ENCODE measurements at regions not wholly inside any gene's neighbourhood (a gene's known extent, or its start where the extent isn't known, plus 50 kb on each side); places are given as distances from the start of the nearest gene placed in this dataset.
A peak's percentile ranks its signal among the peaks of the same experiment; 100 is the strongest.

- no peak overlapping the region for H3K27ac ChIP-seq
- no peak for DNase-seq
- no peaks in the 10 kb centered on the region for H3K36me3 ChIP-seq
- no peaks in the 10 kb centered on the region for H3K9me3 ChIP-seq (replicated peaks)
- H3K4me3 ChIP-seq = no peak overlapping the region
- no peaks in the 10 kb centered on the region for H3K27me3 ChIP-seq
- peaks cover 42% of the 10 kb centered on the region for H3K4me1 ChIP-seq
Observed at GRCh38 chr13:29920025-29920643, 69.7 kb upstream of the UBL3 start.

DNA sequence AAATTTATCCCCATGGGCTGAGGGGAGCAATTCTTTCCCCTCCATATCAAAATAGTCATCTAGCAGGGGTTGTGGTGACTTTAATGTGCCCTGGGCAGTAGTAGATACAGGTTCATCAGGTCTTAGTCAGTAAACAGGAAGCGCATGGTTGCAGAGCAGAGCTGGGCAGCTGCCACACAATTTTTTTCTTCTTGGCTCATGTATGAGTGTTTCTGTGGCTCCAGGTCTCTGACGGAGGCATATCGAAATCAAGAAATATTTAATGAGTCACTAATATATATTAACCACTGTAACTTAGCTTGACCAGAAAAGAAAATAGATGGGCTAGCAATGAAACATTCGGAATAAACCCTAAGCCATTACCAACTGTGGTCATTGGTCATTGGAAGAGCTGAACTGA lies 68.4 kb upstream of the UBL3 start:
- no peak for DNase-seq
- H3K27ac ChIP-seq = no peak overlapping the region

GRCh38 chr13:29917650-29918049 lies 67.2 kb upstream of the UBL3 start:
- H3K4me1 ChIP-seq = peaks cover 17% of the 10 kb centered on the region
- H3K36me3 ChIP-seq = no peaks in the 10 kb centered on the region
- no peaks in the 10 kb centered on the region for H3K9me3 ChIP-seq (replicated peaks)
- no peak for DNase-seq
- no peak overlapping the region for H3K27ac ChIP-seq
- no peak overlapping the region for H3K4me3 ChIP-seq
- H3K27me3 ChIP-seq = no peaks in the 10 kb centered on the region

More for the DNA sequence above, 68.4 kb upstream of the UBL3 start:
- H3K36me3 ChIP-seq = no peaks in the 10 kb centered on the region
- no peaks in the 10 kb centered on the region for H3K27me3 ChIP-seq
- H3K4me1 ChIP-seq = peaks cover 29% of the 10 kb centered on the region
- no peak overlapping the region for H3K4me3 ChIP-seq
- H3K9me3 ChIP-seq (replicated peaks) = no peaks in the 10 kb centered on the region

DNA sequence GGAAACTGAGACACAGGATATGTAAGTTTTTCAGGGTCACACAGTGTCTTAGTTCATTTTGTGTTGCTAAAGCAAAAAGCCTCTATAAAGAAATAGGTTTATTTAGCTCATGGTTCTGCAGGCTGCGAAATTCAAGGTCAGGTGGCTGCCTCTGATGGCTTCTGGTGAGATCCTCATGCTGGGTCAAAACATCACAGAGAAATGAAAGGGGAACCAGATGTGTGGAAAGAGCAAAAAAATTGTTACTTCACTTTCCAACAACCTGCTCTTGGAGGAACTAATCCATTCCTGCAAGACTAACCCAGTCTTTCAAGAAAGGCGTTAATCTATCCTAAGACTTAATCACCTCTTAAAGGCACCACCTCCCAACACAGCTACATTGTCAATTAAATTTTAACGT lies 64.2 kb upstream of the UBL3 start:
- Histone ChIP-seq H3K4me3 (no peak overlapping the region), H3K27ac (no peak overlapping the region), H3K4me1 (peaks cover 6% of the 10 kb centered on the region), H3K36me3 (no peaks in the 10 kb centered on the region), H3K27me3 (no peaks in the 10 kb centered on the region), H3K9me3 (replicated peaks) (no peaks in the 10 kb centered on the region)
- DNase-seq = no peak

- no peak overlapping the region for H3K27ac ChIP-seq
- DNase-seq = no peak
- no peaks in the 10 kb centered on the region for H3K27me3 ChIP-seq
- no peak overlapping the region for H3K4me3 ChIP-seq
- H3K4me1 ChIP-seq = peaks cover 15% of the 10 kb centered on the region
- H3K36me3 ChIP-seq = no peaks in the 10 kb centered on the region
- no peaks in the 10 kb centered on the region for H3K9me3 ChIP-seq (replicated peaks)
Observed at GRCh38 chr13:29911781-29912418, 61.5 kb upstream of the UBL3 start.

DNA sequence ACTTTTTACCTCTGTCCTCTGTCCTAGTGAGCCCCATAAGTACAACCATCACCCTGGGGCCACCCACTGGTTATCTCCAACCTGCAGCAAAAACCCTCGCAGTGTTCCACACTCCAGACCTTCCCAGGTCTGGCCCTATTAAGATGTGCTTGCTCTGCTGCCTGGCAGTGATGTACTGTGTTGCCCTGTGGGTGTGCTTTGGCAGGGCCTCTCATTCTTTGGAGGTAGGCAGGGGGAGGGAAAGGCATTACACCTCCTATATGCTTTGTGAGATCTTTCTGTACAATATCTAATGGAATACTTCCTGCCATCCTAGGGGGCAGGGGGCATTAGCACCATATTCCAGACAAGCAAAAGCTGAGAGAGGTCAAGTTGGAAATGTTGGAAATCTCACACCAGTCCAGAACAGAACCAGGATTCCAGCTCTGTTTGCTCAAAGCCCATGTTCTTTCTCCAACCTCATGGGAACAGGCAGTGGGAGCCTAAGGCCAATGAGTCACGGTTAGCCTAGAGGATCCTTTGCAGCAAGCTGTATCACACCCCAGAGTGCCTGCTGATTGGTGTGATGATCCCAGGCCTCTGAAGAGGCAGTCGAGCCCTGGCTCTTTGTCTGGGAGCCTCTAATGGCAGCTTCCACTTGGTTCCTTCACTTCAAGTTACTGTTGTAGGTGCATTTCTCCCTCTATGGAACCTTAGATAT lies 59.7 kb upstream of the UBL3 start:
- peaks cover 15% of the 10 kb centered on the region for H3K4me1 ChIP-seq
- no peaks in the 10 kb centered on the region for H3K27me3 ChIP-seq
- no peaks in the 10 kb centered on the region for H3K9me3 ChIP-seq (replicated peaks)
- H3K36me3 ChIP-seq = no peaks in the 10 kb centered on the region
- no peak overlapping the region for H3K27ac ChIP-seq
- peak in 1 of 2 experiments; percentile 30 for DNase-seq
- H3K4me3 ChIP-seq = no peak overlapping the region

DNA sequence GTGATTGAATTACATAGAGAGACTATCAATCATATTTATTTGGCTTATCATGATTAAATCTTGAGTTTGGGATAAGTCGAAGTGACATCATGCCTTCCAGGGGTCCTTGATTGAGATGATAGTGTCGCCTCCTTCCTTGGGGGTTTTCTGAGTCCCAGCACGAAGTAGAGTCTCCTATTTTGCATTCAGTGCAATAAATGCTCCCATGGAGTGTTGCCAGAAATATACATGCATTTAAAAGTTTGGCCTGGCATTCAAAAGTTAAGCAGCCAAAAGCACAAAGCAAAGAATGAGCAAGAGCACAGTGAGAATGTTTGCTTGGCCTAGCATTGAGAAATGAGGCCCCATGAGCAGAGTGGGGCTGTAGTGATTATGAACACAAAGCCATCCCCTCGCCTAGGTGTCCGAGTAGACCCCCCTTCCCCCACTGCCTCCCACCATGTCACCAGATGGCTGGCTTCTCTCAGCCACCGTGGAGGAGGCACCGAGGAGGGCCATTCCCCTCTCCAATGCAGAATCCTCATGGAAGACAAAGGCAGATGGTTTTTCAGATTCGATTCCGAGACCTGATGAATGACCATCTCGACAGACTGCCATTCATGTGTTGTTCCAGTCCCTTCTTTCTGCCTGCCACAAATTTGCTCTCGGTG lies 58.8 kb upstream of the UBL3 start:
- no peak for DNase-seq
- Histone ChIP-seq H3K27me3 (no peaks in the 10 kb centered on the region), H3K4me1 (peaks cover 15% of the 10 kb centered on the region), H3K4me3 (no peak overlapping the region), H3K9me3 (replicated peaks) (no peaks in the 10 kb centered on the region), H3K27ac (no peak overlapping the region), H3K36me3 (no peaks in the 10 kb centered on the region)

DNA sequence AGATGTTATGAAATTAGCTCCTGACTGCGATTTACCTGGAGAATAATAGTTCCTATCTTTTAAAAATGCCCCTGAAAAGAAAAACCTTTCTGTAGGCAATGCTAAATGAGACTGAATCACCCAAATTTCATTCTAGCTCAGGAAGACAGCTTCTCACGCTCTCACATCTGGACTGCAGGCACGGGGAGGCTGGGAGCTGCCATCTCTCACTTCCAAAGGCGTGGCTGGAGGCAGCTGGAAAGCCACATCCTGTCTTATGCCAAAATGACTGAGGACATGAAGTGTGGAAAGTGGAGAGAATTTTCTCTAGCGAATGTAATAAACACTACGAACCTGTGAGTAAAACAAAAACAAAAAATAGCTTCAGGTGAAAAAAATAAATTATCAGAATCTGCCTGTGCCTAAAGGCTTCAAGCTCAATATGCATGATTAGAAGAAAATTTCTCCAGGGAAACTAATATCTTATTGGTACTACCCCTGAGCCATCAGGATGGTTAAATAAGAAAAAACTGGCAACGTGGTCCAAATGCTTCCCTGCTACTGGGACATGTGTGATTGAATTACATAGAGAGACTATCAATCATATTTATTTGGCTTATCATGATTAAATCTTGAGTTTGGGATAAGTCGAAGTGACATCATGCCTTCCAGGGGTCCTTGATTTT lies 58.1 kb upstream of the UBL3 start:
- Histone ChIP-seq H3K9me3 (replicated peaks) (no peaks in the 10 kb centered on the region), H3K36me3 (no peaks in the 10 kb centered on the region), H3K27ac (no peak overlapping the region), H3K4me3 (no peak overlapping the region), H3K27me3 (no peaks in the 10 kb centered on the region), H3K4me1 (peaks cover 15% of the 10 kb centered on the region)
- peak; percentile 42 to 59 for DNase-seq

DNA sequence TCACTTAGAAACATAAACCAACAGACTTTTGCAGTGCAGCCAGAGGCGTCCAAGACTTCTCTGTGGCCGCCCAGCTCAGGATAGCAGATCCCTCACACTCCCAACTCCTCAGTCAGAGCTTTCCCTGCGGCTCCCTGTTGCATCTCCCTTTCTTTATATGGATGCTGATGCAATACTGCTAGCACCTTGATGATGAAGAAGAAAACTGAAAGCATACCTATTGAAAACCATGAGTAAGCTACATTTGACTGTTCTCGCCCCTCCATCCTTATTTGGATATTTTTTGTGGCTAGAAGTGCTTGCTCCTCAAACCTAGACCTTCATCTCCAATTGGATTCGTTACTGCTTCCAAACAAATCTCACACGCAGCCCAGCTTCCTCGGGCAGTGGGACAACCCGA lies 57.3 kb upstream of the UBL3 start:
- H3K9me3 ChIP-seq (replicated peaks) = no peaks in the 10 kb centered on the region
- no peak for DNase-seq
- H3K4me1 ChIP-seq = peaks cover 17% of the 10 kb centered on the region
- H3K4me3 ChIP-seq = no peak overlapping the region
- no peaks in the 10 kb centered on the region for H3K27me3 ChIP-seq
- H3K36me3 ChIP-seq = no peaks in the 10 kb centered on the region
- no peak overlapping the region for H3K27ac ChIP-seq

DNA sequence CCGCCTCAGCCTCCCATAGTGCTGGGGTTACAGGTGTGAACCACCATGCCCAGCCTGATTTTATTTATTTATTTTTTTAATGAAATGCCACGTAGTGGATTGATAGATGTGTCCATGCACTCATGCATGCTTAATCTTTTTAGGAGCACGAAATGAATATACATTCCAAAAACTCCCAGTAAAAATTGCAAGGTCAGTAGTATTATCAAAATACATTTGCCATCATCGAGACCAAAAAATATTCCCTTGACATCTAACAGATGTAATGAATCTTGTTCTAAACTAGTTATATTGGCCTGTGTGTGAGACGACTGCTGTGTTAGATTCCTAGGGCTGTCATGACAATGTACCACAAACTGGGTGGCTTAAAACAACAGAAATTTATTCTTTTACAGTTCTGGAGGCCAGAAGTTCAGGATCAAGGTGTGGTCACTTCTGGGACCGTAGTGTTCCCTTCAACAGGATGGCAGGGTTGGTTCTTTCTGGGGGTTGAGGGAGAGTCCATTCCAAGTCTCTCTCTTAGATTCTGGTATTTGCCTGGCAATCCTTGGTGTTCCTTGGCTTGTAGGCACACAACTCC lies 56.1 kb upstream of the UBL3 start:
- Histone ChIP-seq H3K4me1 (peaks cover 18% of the 10 kb centered on the region), H3K27ac (no peak overlapping the region), H3K36me3 (no peaks in the 10 kb centered on the region), H3K9me3 (replicated peaks) (no peaks in the 10 kb centered on the region), H3K4me3 (no peak overlapping the region), H3K27me3 (no peaks in the 10 kb centered on the region)
- no peak for DNase-seq

GRCh38 chr13:29905845-29906244 lies 55.4 kb upstream of the UBL3 start:
- Histone ChIP-seq H3K27ac (no peak overlapping the region), H3K36me3 (no peaks in the 10 kb centered on the region), H3K4me1 (peaks cover 23% of the 10 kb centered on the region), H3K9me3 (replicated peaks) (peaks cover 3% of the 10 kb centered on the region), H3K27me3 (no peaks in the 10 kb centered on the region), H3K4me3 (no peak overlapping the region)
- no peak for DNase-seq

GRCh38 chr13:29903996-29904395 lies 53.6 kb upstream of the UBL3 start:
- no peaks in the 10 kb centered on the region for H3K36me3 ChIP-seq
- H3K9me3 ChIP-seq (replicated peaks) = peaks cover 10% of the 10 kb centered on the region
- no peak for DNase-seq
- peaks cover 23% of the 10 kb centered on the region for H3K4me1 ChIP-seq
- H3K27ac ChIP-seq = no peak overlapping the region
- no peak overlapping the region for H3K4me3 ChIP-seq
- H3K27me3 ChIP-seq = no peaks in the 10 kb centered on the region

DNA sequence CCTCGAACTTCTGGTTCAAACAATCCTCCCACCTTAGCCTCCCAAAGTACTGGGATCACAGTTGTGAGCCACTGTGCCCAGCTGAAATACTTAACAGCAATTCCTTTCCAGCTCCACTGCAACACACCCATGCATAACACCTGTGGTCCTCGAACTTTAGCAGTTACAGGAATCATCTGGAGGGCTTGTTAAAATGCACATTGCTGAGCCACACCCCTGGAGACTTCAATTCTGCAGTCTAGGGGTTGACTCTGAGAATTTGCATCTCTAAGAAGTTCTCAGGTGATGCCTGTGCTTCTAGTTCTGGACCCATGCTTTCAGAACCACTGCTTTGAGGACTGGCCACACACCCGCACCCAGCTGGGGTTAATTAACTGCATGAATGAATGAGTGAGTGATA lies 53.1 kb upstream of the UBL3 start:
- no peaks in the 10 kb centered on the region for H3K27me3 ChIP-seq
- no peak overlapping the region for H3K4me3 ChIP-seq
- DNase-seq = no peak
- H3K4me1 ChIP-seq = peaks cover 20% of the 10 kb centered on the region
- no peaks in the 10 kb centered on the region for H3K36me3 ChIP-seq
- H3K9me3 ChIP-seq (replicated peaks) = peaks cover 10% of the 10 kb centered on the region
- no peak overlapping the region for H3K27ac ChIP-seq

DNA sequence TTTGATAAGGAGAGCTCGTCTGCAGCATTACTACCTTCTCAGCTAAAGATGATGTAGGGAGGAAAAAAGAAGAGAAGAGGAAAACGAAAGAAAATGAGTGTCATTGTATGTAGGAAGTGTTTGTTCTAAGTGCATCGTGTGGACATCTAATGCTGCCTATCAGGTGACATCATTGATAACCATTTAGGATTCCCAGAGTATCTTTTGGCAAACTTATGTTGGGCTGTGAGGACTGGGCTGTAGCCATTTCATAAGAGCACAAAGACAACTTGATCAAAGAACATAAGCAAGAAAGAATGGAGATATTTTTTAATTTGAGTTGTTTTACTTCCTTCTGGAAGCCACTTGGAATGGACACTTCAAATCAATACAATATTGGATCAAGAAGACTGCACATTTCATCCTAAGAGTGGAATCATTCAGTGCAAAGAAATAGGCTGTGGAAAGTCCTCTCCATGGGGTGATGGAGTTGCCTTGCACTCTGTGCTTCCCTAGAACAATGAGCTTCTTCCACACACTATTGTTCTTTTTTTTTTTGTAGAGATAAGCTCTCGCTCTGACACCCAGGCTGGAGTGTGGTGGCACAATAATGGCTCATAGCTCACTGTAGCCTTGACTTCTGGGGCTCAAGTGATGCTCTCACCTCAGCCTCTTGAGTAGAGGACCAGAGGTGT lies 52.4 kb upstream of the UBL3 start:
- no peak for DNase-seq
- Histone ChIP-seq H3K9me3 (replicated peaks) (peaks cover 10% of the 10 kb centered on the region), H3K4me1 (peaks cover 14% of the 10 kb centered on the region), H3K27me3 (no peaks in the 10 kb centered on the region), H3K4me3 (peak overlapping the region; percentile 6; the same call in 1 of the 2 replicates), H3K36me3 (no peaks in the 10 kb centered on the region), H3K27ac (peak overlapping the region; percentile 73)

All from SJCRH30 (cell line).